Adrenal gland (tissue), 9 donors: ENCODE measurements at regions not wholly inside any gene's neighbourhood (a gene's known extent, or its start where the extent isn't known, plus 50 kb on each side); places are given as distances from the start of the nearest gene placed in this dataset.

Experiments
- DNase-seq, 7 donors: peaks; one replicate each; pipeline ENCODE4 v3.0.0-alpha.2; 2019 to 2020
- H3K27ac ChIP-seq, 5 donors: fragments of 200-600 bp; sonication (generic) in 4 of 5; 1 replicate in 3 of 5; 2 replicates in 2 of 5; pipeline versions ENCODE4 v1.5.1 to v1.8.0; 2016 to 2020; ENCODE audit warnings: mild to moderate bottlenecking in 1 of 5
- H3K27me3 ChIP-seq: fragments of 200-600 bp; 2 replicates; pipeline ENCODE4 v1.8.0; 2021
- H3K36me3 ChIP-seq, 2 donors: fragments of 200-600 bp; replicated peaks in 1 of 2; 1 replicate in 1 of 2; 2 replicates in 1 of 2; pipeline versions ENCODE4 v1.5.1 to v1.8.0; 2018 to 2022
- H3K4me1 ChIP-seq, 2 donors: fragments of 200-600 bp; replicated peaks in 1 of 2; 1 replicate in 1 of 2; 2 replicates in 1 of 2; pipeline versions ENCODE4 v1.5.1 to v1.8.0; 2018 to 2021
- H3K4me3 ChIP-seq, 4 donors: fragments of 200-600 bp; sonication (generic) in 3 of 4; one replicate each; pipeline ENCODE4 v1.5.1; 2016 to 2018
- H3K9me3 ChIP-seq, 3 donors: fragments of 200-600 bp; sonication (generic) in 1 of 3; replicated peaks in 1 of 3; 1 replicate in 2 of 3; 2 replicates in 1 of 3; pipeline versions ENCODE4 v1.5.1 to v1.8.0; 2016 to 2021
- CTCF ChIP-seq, 6 experiments: fragments of 450-650 bp in 4 of 6; fragments of 200-600 bp in 2 of 6; sonication (generic) in 1 of 6; IDR thresholded peaks; 1 replicate in 5 of 6; 2 replicates in 1 of 6; pipeline versions ENCODE4 v1.5.1 to v1.8.0; 2016 to 2021; ENCODE audit warnings: antibody characterized with exemption in 6 of 6, mild to moderate bottlenecking in 2 of 6, moderate library complexity in 1 of 6
- POLR2A ChIP-seq, 2 donors: fragments of 450-650 bp; IDR thresholded peaks; one replicate each; pipeline ENCODE4 v1.6.1; 2017; ENCODE audit warnings: antibody characterized with exemption in 2 of 2, mild to moderate bottlenecking in 2 of 2, moderate library complexity in 1 of 2
- WGBS, 4 donors: extraction: QIAGEN DNeasy Blood & Tissue Kit in 2 of 4; methylation state at CpG; one replicate each; pipeline versions ENCODE4 v1.1.5 to v1.1.7; 2013 to 2017; 5-methylcytosine and 5-hydroxymethylcytosine counted together
- intact Hi-C, 2 donors: fragments of 100-400 bp; cut with DNase I; formaldehyde crosslinking; loops; one replicate each; pipeline versions ENCODE4 v1.14.1 to v1.15.0; 2022 to 2023
- donor health status: healthy with polysubstance abuse.
- donor health status: Bipolar disorder and iron deficiency.
- donor health status: DM: yes; HTN: yes; CAD: no.
- donor health status: DM: no; HTN: no; CAD: no.
- donor health status: DM: no; HTN: no; CAD: no.

- intact Hi-C loops = no loop called here
- 73 to 96% (median 83%) methylated on average over 6 of the region's 6 CpGs for WGBS, 4 donors
- no peak overlapping the region for H3K4me3 ChIP-seq
- H3K4me1 ChIP-seq = no peaks in the 10 kb centered on the region
- H3K9me3 ChIP-seq = no peaks in the 10 kb centered on the region
- H3K27me3 ChIP-seq = peaks cover 56% of the 10 kb centered on the region
- H3K36me3 ChIP-seq = no peaks in the 10 kb centered on the region
- no peak for DNase-seq
- H3K27ac ChIP-seq = no peak overlapping the region
- no peak for TF ChIP-seq POLR2A (IDR thresholded peaks at IDR 0.05)
- no peak for TF ChIP-seq CTCF (IDR thresholded peaks at IDR 0.05)
Measured at GRCh38 chrX:39384996-39385395, 583.7 kb downstream of the MID1IP1 start.

DNA sequence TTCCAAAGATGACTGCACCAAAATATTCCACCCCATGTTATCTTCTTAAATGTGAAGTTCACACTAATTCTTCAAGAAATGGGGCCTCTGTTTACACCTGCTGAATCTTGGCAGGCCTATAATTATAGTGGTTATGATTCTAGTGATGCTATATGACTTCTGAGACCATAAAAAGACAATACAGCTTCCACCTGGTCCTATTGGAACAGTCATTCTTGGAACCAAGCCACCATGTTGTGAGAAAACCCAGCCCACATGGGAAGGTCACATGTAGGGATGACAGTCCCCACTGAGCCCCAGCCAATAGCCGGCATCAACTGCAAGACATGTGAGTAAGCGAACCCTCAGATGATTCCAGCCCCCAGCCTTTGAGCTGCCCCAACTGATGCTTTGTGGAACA, 587.5 kb downstream of the MID1IP1 start:
- Histone ChIP-seq H3K36me3 (no peaks in the 10 kb centered on the region), H3K9me3 (no peaks in the 10 kb centered on the region), H3K4me3 (no peak overlapping the region), H3K27ac (no peak overlapping the region), H3K27me3 (peaks cover 49% of the 10 kb centered on the region), H3K4me1 (no peaks in the 10 kb centered on the region)
- no peak for DNase-seq
- WGBS, 4 donors = 82 to 100% (median 83%) methylated on average over 2 of the region's 2 CpGs; no CpG with 5 or more reads in 1 of the 4 donors
- intact Hi-C loops = no loop called here
- TF ChIP-seq CTCF (IDR thresholded peaks at IDR 0.05) (no peak), POLR2A (IDR thresholded peaks at IDR 0.05) (no peak)

DNA sequence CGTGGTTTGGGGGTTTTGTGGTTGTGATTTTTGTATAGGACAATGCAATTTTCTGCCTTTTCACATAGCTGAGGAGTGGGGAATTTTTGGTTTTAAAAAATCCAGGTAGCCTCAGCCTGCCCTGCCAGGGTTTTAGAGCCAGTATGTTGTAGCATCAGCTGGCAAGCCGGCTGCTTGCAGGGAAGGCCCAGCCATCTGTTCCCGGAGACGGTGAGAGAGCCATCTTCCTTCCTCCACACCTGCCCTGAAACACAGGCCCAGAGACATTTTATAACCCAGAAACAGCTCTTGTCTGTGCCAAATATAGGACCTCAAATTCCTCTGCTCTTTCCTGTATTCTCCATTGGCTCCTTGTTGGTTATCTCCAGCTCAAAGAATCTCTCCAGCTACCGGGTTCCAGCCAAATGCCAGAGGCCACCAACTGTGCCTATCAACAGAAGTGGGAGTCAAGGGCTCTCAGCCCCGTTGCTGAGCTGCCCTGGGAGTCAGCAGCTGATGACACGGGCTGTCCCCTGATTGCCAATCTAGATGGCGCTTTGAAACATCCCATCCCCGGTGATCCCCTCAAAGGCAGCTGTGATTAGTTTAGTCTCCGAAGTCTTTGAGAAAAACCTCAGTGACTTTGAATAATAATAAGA, 595.2 kb downstream of the MID1IP1 start:
- Histone ChIP-seq H3K4me3 (no peak overlapping the region), H3K27ac (no peak overlapping the region), H3K27me3 (peaks cover 14% of the 10 kb centered on the region), H3K4me1 (no peaks in the 10 kb centered on the region), H3K36me3 (no peaks in the 10 kb centered on the region), H3K9me3 (no peaks in the 10 kb centered on the region)
- no peak for TF ChIP-seq POLR2A (IDR thresholded peaks at IDR 0.05)
- TF ChIP-seq CTCF (IDR thresholded peaks at IDR 0.05) = no peak
- no peak for DNase-seq
- WGBS, 4 donors = 77 to 96% (median 81%) methylated on average over 5 to 10 of the region's 10 CpGs
- intact Hi-C loops = no loop called here

DNA sequence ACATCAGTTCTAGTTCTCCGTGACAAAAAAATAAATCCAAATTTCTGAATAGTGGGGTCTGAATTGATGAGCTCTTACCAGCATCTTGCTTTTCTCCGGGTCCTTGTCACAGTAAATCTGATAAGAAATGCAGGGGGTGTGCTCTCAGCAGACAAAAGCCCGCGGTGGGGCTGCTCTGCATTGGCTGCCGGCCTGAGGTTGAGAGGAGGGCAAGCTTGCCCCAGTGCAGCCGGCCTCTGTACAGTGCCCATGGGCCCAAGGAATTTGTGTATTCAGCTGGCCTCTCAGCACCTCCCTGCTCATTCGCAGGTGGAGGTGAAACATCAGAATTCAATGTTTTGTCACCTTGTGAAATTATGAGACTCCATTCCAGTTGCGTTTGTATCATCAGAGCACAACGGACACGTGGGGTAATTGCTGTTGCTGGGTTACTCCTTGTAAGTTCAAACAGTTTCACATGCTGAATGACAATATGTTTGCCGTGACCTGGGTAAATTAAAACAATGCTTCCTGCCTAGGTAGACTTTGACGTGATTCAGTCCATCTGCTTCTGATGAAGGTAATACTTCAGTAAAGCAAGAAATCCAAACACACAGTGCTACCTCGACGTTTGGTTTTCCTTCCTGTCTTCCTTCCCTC, 596.4 kb downstream of the MID1IP1 start:
- Histone ChIP-seq H3K4me3 (no peak overlapping the region), H3K9me3 (no peaks in the 10 kb centered on the region), H3K27ac (no peak overlapping the region), H3K27me3 (peaks cover 26% of the 10 kb centered on the region), H3K4me1 (no peaks in the 10 kb centered on the region), H3K36me3 (no peaks in the 10 kb centered on the region)
- TF ChIP-seq POLR2A (IDR thresholded peaks at IDR 0.05) (no peak), CTCF (IDR thresholded peaks at IDR 0.05) (no peak)
- WGBS, 4 donors = 68 to 82% (median 80%) methylated on average over 11 to 14 of the region's 14 CpGs
- intact Hi-C loops = no loop called here
- DNase-seq = no peak
